ENCODE measurements at regions not wholly inside any gene's neighbourhood (a gene's known extent, or its start where the extent isn't known, plus 50 kb on each side); places are given as distances from the start of the nearest gene placed in this dataset.

DNA sequence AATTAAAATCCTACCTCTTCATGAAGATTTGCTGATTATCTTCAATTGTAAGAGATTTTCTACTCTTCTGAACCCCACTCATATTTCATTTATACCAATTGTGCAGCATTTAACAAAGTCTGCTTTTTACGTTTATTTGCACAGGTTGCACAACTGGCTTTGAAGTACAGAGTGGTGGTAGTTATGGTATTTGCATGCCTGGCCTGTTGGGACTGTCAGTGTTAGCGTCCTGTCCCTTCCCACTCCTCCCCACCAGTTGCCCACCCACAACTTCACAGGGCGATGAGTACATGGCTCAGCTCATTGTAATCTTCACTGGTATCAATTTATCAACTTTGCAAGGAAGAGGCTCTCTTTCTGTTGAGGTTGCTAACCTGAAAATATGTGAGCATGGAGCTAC is 372.3 kb downstream of the AASDHPPT start:
- H3K36me3 ChIP-seq (replicated peaks in 1 of 2; ENCODE audit: control insufficient read depth in 1 of 2, insufficient read depth in 2 of 2, low read length in 2 of 2), result no peaks in the 10 kb centered on the region
- Mint-ChIP-seq H3K36me3 (no peaks in the 10 kb centered on the region), H3K4me1 (no peaks in the 10 kb centered on the region), H3K4me3 (no peak overlapping the region), H3K27me3 (ENCODE audit: low read depth in 3 of 3) (no peaks in the 10 kb centered on the region), H3K27ac (no peak overlapping the region), H3K9me3 (peaks cover 0 to 14% (median 6%) of the 10 kb centered on the region in 7 donors)
- TF ChIP-seq, protein P1, sequence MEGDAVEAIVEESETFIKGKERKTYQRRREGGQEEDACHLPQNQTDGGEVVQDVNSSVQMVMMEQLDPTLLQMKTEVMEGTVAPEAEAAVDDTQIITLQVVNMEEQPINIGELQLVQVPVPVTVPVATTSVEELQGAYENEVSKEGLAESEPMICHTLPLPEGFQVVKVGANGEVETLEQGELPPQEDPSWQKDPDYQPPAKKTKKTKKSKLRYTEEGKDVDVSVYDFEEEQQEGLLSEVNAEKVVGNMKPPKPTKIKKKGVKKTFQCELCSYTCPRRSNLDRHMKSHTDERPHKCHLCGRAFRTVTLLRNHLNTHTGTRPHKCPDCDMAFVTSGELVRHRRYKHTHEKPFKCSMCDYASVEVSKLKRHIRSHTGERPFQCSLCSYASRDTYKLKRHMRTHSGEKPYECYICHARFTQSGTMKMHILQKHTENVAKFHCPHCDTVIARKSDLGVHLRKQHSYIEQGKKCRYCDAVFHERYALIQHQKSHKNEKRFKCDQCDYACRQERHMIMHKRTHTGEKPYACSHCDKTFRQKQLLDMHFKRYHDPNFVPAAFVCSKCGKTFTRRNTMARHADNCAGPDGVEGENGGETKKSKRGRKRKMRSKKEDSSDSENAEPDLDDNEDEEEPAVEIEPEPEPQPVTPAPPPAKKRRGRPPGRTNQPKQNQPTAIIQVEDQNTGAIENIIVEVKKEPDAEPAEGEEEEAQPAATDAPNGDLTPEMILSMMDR (IDR thresholded peaks at IDR 0.05), result no peak
- WGBS (ENCODE audit: insufficient coverage), result no CpG with 5 or more reads among the region's 3 CpGs
- no peaks in the 10 kb centered on the region for H4K20me1 ChIP-seq (ENCODE audit: insufficient read depth, low read length)
- peaks cover 0 to 16% of the 10 kb centered on the region in 2 donors for H3K9me3 ChIP-seq (replicated peaks in 1 of 2; ENCODE audit: control insufficient read depth in 1 of 2, insufficient read depth in 1 of 2, low read length in 2 of 2)
- no peak overlapping the region for H3K4me3 ChIP-seq (replicated peaks in 1 of 3; ENCODE audit: low read depth in 2 of 3, low read length in 3 of 3)
- H3K4me1 ChIP-seq (ENCODE audit: control insufficient read depth in 1 of 2, insufficient read depth in 2 of 2, low read length in 2 of 2), result no peaks in the 10 kb centered on the region
- no peaks in the 10 kb centered on the region for H3K27me3 ChIP-seq (ENCODE audit: control insufficient read depth in 2 of 2, insufficient read depth in 2 of 2, low read length in 2 of 2)
- no peak overlapping the region for H3K27ac ChIP-seq (ENCODE audit: low read depth in 1 of 2, low read length in 2 of 2)
- H3K4me2 ChIP-seq (replicated peaks; ENCODE audit: extremely low read depth, low read length, poor library complexity, severe bottlenecking), result no peak overlapping the region
- intact Hi-C loops (cut with micrococcal nuclease), result no loop called here
- DNase-seq, result no peak
- no peaks in the 10 kb centered on the region for H3K79me2 ChIP-seq (ENCODE audit: insufficient read depth, low read length)
- no peak overlapping the region for H2AFZ ChIP-seq (ENCODE audit: insufficient read depth, low read depth, low read length, poor library complexity, severe bottlenecking)
- H3K9ac ChIP-seq (ENCODE audit: insufficient read depth, low read length, poor library complexity, severe bottlenecking), result no peak overlapping the region

DNA sequence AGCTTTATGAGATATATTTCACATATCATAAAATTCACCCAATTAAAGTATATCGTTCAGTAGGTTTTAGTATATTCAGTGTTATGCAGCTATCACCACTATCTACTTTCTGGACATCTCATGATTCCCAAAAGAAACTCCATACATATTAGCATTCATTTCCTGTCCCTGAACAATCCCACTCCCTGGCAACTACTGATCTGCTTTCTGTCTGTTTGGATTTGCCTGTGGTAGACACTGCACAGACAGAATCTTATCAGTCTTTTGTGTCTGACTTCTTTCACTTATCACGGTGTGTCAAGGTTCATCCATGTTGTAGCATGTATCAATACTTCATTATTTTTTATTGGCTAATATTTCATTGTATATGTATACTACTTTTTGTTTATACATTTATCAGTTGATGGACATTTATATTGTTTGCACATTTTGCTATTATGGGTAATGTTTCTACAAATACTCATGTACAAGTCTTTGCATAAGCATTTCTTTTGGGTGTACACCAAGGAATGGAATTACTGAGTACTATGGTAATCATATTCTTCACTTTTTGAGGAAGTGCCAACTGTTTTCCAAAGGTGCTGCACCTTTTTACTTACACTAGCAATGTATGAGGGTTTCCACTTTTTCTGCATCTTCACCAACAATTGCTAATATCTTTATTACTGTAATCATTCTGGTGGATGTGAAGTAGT is 373.9 kb downstream of the AASDHPPT start:
- Mint-ChIP-seq H3K27me3 (ENCODE audit: low read depth in 3 of 3) (no peaks in the 10 kb centered on the region), H3K9me3 (peaks cover 0 to 14% (median 8%) of the 10 kb centered on the region in 7 donors)

More for the DNA sequence above, 373.9 kb downstream of the AASDHPPT start:
- intact Hi-C loops (cut with micrococcal nuclease), result no loop called here
- H3K4me3 ChIP-seq (replicated peaks in 1 of 3; ENCODE audit: low read depth in 2 of 3, low read length in 3 of 3), result no peak overlapping the region
- no peaks in the 10 kb centered on the region for H3K27me3 ChIP-seq (ENCODE audit: control insufficient read depth in 2 of 2, insufficient read depth in 2 of 2, low read length in 2 of 2)
- no CpG with 5 or more reads among the region's 2 CpGs for WGBS (ENCODE audit: insufficient coverage)
- H3K4me1 ChIP-seq (ENCODE audit: control insufficient read depth in 1 of 2, insufficient read depth in 2 of 2, low read length in 2 of 2), result no peaks in the 10 kb centered on the region
- H3K4me1 Mint-ChIP-seq, result no peaks in the 10 kb centered on the region
- no peak overlapping the region for H3K4me3 Mint-ChIP-seq
- H3K36me3 Mint-ChIP-seq, result no peaks in the 10 kb centered on the region
- H3K9ac ChIP-seq (ENCODE audit: insufficient read depth, low read length, poor library complexity, severe bottlenecking), result no peak overlapping the region
- H3K79me2 ChIP-seq (ENCODE audit: insufficient read depth, low read length), result no peaks in the 10 kb centered on the region
- H3K27ac ChIP-seq (ENCODE audit: low read depth in 1 of 2, low read length in 2 of 2), result no peak overlapping the region
- H3K4me2 ChIP-seq (replicated peaks; ENCODE audit: extremely low read depth, low read length, poor library complexity, severe bottlenecking), result no peak overlapping the region
- no peaks in the 10 kb centered on the region for H4K20me1 ChIP-seq (ENCODE audit: insufficient read depth, low read length)
- no peaks in the 10 kb centered on the region for H3K36me3 ChIP-seq (replicated peaks in 1 of 2; ENCODE audit: control insufficient read depth in 1 of 2, insufficient read depth in 2 of 2, low read length in 2 of 2)
- DNase-seq, result no peak
- no peak overlapping the region for H2AFZ ChIP-seq (ENCODE audit: insufficient read depth, low read depth, low read length, poor library complexity, severe bottlenecking)
- TF ChIP-seq, protein P1 (IDR thresholded peaks at IDR 0.05), result no peak
- no peak overlapping the region for H3K27ac Mint-ChIP-seq
- peaks cover under 1 to 16% of the 10 kb centered on the region in 2 donors for H3K9me3 ChIP-seq (replicated peaks in 1 of 2; ENCODE audit: control insufficient read depth in 1 of 2, insufficient read depth in 1 of 2, low read length in 2 of 2)
